SKM-1 treated with dmso at 0.1 percent for 144 hours (cell line): ENCODE measurements at regions not wholly inside any gene's neighbourhood (a gene's known extent, or its start where the extent isn't known, plus 50 kb on each side); places are given as distances from the start of the nearest gene placed in this dataset.
"Not testable (repeated sequence)": the region's sequence is repeated elsewhere in the genome, so short reads cannot be mapped to it uniquely, and the experiment has no call there.

ENCODE experiments used
- DNase-seq: peaks from one replicate; lab custom pipeline; 2025; ENCODE audit not compliant: unreplicated experiment; lab: John Stamatoyannopoulos, UW

DNA sequence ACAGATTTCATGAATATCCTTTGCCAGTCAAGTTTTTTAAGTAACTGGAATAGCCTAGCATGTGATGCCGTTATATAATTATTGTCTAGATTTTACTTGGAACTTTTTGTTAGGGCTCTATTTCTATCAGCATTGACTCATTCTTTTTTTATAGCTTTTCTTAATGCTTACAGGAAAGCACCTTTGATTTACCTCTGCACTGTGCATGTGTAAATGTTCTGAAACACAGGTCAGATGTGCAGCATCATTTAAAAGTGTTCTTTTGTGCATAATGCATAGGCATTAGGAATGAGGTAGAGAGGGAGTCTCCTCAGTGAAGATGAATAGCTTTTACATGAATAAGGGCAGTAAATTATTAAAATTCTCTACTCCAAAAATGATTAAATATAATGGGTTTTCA, 669.3 kb upstream of the MBL2 start:
- no peak for DNase-seq

- DNase-seq, result no peak
Measured at GRCh38 chr10:53440601-53441000, 668.0 kb upstream of the MBL2 start.

DNA sequence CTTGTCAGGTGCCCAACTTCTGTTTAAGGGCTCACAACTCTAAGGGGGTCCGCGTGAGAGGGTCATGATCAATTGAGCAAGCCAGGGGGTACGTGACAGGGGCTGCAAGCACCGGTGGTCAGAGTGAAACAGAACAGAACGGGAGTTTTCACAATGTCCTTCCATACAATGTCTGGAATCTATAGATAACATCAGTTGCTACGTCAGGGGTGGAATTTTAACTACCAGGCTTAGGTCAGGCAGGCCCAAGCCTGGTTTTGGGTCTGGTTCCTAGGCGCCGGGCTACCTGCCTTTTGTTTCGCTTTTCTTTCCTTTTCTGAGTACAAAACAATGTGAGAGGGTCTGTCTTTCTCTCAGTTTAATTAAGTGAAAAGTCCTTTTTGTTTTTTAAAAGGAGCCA, 666.5 kb upstream of the MBL2 start:
- DNase-seq, result not testable (repeated sequence)

GRCh38 chr10:53434413-53434812, 661.8 kb upstream of the MBL2 start:
- no peak for DNase-seq

DNA sequence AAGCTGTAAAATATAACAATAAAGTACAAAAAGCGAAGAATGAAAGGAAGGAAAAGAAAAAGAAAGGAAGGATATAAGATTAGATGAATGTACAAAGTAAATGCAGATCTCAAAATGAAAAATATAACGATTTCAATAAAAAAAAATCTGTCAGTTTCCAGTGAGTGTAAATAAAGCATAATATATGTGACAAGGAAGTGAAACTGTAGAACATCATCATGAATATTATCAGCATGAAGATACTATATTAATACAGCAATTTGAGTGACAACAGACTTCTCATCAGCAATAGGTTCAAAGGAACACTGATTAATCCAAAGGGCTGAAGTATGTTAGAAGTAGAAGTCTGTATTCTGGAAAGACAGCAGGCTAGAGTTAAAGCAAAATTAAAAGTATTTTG, 659.5 kb upstream of the MBL2 start:
- no peak for DNase-seq

- no peak for DNase-seq
Measured at GRCh38 chr10:53430974-53431373, 658.4 kb upstream of the MBL2 start.

- no peak for DNase-seq
Measured at GRCh38 chr10:53430127-53430891, 657.7 kb upstream of the MBL2 start.

- DNase-seq, result no peak
Measured at GRCh38 chr10:53422223-53422888, 649.8 kb upstream of the MBL2 start.

GRCh38 chr10:53412651-53413050, 640.1 kb upstream of the MBL2 start:
- no peak for DNase-seq

DNA sequence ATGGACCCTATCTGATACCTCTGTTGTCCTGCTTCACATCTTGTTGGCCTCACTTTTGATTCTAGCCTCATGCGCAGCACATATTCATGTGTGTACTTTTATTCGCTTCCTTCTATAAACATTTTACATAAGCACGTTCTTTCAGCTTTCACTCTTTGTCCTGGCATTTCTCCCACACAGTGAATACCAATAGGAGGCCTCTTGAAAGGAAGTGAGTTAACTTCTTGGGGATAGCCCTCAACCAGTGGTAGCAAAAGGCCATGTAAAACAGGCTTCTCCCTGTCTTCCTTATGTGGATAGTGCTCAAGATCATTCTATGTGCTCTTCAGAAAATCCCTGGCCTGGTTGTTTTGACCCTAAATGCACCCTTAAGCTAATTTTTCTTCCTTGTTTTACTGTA, 633.9 kb upstream of the MBL2 start:
- no peak for DNase-seq

DNA sequence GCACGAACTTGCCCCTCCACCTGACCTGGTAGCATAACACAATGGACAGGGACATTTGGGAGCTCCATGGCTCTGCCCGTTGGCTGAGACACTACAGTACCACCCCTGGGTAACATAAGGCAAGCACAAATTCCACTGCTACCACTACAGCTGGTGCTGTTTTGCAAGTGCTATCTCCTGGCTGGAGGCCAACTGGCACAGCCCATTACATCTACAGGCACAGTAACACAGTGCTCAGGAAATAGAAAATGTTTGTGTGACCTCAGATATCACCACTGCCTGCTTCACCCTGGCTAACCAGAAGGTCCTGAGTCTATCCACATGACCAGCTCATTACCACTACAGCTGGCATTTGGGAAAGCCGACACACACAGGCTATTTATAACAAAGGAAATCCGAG, 631.1 kb upstream of the MBL2 start:
- no peak for DNase-seq

- no peak for DNase-seq
Measured at GRCh38 chr10:53402594-53402993, 630.0 kb upstream of the MBL2 start.

- no peak for DNase-seq
Measured at GRCh38 chr10:53401536-53401935, 629.0 kb upstream of the MBL2 start.

GRCh38 chr10:53396876-53397275, 624.3 kb upstream of the MBL2 start:
- no peak for DNase-seq

DNA sequence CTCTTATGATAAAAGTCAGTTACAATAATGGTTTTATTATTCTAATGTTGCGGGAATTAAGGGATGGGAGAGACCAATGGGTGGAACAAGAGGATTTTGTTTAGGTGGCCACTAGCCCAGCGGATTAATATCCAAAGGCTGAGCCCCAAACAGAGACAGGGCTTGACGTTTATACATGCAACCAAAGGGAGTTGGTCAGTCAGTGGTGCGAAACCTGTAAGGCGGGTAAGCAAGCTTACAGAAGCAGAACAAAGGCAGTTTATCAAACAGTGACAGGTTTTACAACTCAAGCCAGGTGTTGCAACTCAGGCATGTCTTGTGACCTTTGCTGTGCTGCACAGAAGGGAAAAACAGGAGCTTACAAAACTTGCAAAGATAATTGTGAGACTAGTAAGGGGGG, 622.9 kb upstream of the MBL2 start:
- no peak for DNase-seq

GRCh38 chr10:53387562-53387961, 615.0 kb upstream of the MBL2 start:
- DNase-seq, result no peak

- no peak for DNase-seq
Measured at GRCh38 chr10:53382543-53382942, 610.0 kb upstream of the MBL2 start.

- DNase-seq, result no peak
Measured at GRCh38 chr10:53379956-53380355, 607.4 kb upstream of the MBL2 start.

GRCh38 chr10:53370347-53370746, 597.8 kb upstream of the MBL2 start:
- DNase-seq, result no peak

GRCh38 chr10:53361936-53362335, 589.4 kb upstream of the MBL2 start:
- DNase-seq, result no peak

- DNase-seq, result no peak
Measured at GRCh38 chr10:53361281-53361680, 588.7 kb upstream of the MBL2 start.

DNA sequence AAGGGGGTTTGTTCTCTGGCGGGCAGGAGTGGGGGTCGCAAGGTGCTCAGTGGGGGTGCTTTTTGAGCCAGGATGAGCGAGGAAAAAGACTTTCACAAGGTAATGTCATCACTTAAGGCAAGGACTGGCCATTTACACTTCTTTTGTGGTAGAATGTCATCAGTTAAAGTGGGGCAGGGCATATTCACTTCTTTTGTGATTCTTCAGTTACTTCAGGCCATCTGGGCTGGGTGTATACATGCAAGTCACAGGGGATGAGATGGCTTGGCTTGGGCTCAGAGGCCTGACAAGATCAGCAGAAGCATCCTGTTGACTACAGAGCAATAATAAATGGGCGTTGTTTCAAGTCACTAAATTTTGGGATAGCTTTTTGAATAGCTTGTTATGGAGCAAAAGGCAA, 586.4 kb upstream of the MBL2 start:
- DNase-seq, result not testable (repeated sequence)

DNA sequence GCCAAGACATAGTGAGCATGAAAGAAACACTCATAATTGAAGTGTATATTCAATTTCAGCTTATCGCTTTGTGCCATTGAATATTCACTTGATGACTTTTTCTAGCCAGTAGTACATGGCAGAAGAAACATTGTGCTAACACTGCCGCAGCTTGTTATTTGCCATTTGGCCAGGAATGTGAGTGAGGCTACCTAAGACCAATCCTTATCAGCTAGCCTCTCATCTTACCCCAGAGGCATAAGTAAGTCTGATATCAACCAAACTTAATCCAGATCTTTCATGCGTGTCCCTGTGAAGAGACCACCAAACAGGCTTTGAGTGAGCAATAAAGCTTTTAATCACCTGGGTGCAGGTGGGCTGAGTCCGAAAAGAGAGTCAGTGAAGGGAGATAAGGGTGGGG, 586.0 kb upstream of the MBL2 start:
- DNase-seq, result no peak
